ENCODE measurements at regions not wholly inside any gene's neighbourhood (a gene's known extent, or its start where the extent isn't known, plus 50 kb on each side); places are given as distances from the start of the nearest gene placed in this dataset.

DNA sequence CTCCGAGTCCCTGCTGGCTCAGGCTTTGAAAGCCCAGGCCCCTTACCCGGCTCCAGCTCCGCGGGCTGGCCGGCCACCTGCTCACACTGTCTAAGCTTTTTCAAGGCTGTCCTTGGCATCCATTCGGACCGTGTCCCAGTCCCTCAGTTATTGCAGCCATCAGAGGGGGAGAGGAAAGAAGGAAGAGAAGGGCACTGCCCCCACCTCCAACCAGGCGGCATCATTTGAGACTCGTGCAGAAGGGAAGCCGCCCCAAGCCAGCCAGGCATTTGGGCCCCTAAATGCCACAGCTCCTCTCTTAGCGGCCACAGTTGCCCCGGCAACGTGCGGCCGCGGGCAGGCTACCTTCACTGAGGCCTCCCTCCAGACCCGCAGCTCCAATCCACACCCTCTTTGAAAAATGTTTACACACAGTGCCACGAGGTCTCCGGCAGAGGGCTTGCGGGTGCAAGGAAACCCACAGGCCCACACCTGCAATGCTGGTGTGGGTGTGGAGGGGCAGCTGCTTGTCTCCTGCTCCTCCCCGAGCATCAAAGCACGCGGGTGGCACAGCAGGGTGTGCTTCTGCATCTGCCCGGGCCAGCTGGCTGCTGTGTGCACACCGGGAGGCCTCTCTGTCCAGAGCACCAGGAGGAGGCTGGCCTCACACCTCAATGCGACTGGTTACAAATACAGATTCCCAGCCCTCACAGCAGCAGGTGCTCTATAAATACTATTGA is 124.4 kb downstream of the CTTN start:
- DNase-seq: no peak

- no peak for DNase-seq
Observed at GRCh38 chr11:70523384-70524095, 125.2 kb downstream of the CTTN start.

DNA sequence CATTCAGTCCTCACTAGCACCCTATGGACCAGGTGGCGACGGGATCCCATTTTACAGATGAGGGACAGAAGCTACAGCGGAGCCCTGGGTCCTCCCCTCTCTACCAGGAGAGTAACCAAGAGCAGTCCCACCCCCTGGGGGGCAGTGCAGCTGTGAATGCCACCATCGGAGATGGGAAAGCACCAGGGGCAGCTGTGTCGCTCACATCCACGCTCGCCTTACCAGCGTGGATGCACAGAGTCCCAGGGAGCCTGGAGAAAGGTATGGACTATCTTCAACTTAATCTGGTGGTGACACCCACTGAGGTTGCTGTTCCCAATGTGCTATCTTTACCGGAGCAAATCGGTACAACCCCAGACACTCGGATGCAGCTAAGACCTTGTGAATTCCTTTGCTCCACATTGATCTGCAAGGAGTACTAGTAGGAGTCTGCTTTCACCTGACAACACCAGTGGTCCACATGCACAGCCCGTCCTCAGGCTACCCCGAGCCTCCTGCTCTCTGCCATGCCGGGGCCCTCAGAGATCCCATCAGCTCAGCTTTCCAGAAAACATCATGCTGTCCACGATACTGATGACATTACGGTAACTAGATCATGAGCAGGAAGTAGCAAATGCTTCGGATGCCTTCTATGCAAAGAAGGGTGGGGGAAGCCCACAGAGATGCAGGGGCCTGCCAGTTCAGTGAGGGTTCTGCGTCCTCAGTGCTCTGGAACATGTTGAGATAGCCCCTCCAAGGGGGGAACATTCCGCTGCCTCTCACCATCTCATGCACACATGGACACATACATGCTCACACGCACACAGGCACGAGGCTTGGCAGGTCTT is 126.0 kb downstream of the CTTN start:
- no peak for DNase-seq

DNA sequence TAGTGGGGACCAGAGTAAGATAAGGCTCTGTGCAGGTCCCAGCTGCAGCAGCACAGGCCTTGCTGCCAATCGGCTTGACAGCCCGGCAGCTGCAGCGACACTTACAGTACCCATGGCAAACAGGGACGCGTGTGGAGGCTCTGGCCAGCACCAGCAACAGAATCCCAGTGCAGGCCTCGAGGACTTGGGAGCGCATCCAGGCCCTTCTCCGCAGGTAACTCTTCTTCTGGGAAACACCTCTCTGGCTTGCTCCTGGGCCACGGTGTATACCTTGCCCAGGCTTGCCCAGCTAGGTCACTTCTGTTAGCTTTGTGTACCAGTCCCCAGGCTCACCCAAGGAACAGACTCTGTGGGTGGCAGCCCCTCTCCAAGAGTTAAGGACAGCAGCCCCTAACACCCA is 126.7 kb downstream of the CTTN start:
- no peak for DNase-seq

DNA sequence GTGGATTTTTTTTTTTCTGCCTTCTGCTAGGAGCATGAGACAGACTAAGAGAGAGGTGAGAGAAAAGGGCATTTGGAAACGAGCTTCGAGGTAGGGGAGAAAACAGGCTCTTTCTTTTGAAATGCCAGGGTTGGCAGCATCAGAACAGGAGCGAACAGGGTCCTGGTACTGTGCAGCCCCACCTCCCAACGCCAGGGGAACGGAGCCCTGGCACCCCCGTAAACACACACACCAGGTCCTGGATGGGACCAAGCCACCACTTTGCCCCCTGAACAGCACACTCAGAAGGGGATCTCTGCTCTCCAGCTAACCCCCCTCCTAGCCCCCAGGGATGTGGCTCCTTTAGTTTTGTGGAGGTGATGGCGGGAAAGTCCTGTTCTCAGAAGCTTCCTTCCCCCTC is 127.1 kb downstream of the CTTN start:
- no peak for DNase-seq

- no peak for DNase-seq
Observed at GRCh38 chr11:70526116-70527045, 128.1 kb downstream of the CTTN start.

DNA sequence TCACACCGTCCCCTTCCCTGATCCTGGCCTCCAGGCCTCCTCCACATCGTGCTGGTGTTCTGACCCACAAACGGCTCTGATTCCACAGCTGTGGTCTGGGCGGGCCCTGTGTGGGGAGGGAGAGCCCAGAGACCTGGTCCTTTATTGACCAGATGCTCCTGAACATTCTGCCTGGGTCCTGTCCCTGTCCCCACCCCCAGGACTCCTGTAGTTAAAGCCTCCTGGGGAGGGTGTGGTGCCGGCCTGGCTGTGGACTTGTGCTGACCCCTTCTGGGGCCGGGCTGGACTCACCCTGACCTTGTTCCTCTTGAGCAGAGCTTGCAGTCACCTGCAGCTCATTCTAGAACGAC is 128.7 kb downstream of the CTTN start:
- no peak for DNase-seq

DNA sequence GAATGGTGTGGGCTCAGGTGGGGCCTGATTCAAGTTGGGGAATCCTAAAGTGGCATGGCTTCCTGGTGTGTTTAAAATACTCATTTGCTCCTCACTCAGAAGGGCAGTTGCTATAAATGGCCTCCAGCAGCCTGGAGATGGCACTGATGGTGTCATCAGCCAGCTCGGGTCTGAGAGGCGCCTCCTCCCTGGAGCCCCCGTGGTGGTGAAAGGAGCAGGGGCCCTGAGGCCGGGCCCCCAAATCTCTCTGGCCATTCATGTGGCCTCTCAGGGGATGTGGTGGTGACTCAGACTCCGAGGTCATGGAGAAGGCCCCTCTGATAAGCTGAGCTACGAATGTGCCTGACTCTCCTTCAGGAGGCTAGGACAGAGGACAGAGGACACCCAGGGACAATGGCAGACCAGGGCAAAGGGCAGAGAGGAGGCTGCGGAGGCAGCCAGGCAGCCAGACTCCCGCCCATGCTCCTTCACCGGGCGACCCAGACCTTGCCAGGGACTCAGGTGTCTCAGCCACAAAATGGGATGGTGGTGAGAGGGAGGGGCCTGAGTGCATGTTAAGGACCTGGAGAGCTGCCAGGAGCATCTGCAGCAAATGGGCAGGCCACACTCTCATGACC is 129.2 kb downstream of the CTTN start:
- no peak for DNase-seq

DNA sequence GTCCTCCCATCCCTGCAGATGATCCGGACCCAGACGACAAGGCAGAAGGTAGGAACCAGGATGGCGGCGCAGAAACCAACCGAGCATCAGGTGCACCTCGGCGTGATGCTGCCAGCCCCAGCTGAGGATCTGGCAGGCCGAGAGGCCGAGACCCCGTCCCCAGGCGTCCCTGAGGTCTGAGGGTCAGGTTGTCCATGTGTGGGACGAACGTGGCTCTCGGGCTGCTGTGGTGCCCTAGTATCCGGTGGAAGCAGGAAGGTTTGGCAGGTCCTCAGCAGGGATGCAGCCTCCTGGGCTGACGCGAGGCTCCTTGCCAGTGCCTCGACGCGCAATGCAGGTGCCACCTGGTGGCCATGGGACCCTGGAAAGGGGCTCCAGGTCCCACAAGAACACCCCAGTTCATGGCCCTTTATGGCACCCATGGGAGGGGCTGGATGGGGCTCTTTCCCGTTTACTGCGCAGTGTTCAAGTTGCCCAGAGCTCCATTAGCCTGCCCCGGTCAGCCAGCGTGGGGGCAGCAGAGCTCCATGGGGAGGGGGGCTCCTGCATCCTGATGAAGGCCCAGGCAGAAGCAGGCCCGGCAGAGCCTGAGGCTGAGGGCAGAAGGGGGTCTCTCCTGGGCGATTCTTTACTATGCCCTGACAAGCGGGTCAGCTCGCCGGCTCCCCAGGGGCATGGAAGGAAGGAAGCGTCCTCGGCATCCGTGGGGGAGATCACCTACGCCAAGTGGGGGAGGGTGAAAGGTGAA is 129.9 kb downstream of the CTTN start:
- no peak for DNase-seq

GRCh38 chr11:70528794-70529580 is 130.7 kb downstream of the CTTN start:
- DNase-seq: no peak

GRCh38 chr11:70530010-70530409 is 131.7 kb downstream of the CTTN start:
- DNase-seq: no peak

DNA sequence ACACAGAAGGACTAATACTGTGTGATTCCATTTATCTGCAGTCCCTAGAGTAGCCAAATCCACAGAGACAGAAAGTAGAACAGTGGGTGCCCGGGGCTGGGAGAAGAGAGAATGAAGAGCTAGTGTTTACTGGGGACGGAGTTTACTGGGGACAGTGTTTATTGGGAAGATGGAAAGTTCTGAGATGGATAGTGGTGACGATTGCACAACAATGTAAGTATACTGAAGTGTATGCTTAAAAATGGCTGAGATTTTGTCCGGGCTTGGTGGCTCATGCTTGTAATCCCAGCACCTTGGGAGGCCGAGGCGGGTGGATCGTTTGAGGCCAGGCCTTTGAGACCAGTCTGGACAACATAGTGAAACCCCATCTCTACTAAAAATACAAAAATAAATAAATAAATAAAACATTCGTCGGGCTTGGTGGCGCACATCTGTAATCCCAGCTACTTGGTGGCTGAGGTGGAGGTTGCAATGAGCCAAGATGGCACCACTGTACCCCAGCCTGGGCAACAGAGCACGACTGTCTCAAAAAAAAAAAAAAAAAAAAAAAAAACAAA is 132.4 kb downstream of the CTTN start:
- DNase-seq: no peak

GRCh38 chr11:70531281-70532065 is 133.1 kb downstream of the CTTN start:
- no peak for DNase-seq

GRCh38 chr11:70532066-70532440 is 133.7 kb downstream of the CTTN start:
- DNase-seq: no peak

GRCh38 chr11:70532731-70533130 is 134.4 kb downstream of the CTTN start:
- DNase-seq: no peak

- DNase-seq: no peak
Observed at GRCh38 chr11:70535191-70535971, 137.1 kb downstream of the CTTN start.

- no peak for DNase-seq
Observed at GRCh38 chr11:70536051-70536877, 137.9 kb downstream of the CTTN start.

All from CD4-positive, alpha-beta T cell treated with Interleukin-21 for 1 hour (primary cell).